SJSA1 (cell line): ENCODE measurements at regions not wholly inside any gene's neighbourhood (a gene's known extent, or its start where the extent isn't known, plus 50 kb on each side); places are given as distances from the start of the nearest gene placed in this dataset.

Experiments used
- DNase-seq, 2 experiments: peaks; one replicate each; pipeline ENCODE4 v3.0.0-alpha.2; 2015 to 2020; ENCODE audit warnings: low spot score in 2 of 2, low read depth in 1 of 2
- H3K27ac ChIP-seq: fragments of 250-450 bp; sonication (Bioruptor Pico); 2 replicates; pipeline ENCODE4 v1.5.1; 2020; ENCODE audit warnings: mild to moderate bottlenecking, moderate library complexity
- H3K27me3 ChIP-seq: fragments of 250-450 bp; sonication (Bioruptor Pico); replicated peaks from 2 replicates; pipeline ENCODE4 v1.5.1; 2020; ENCODE audit warnings: mild to moderate bottlenecking, moderate library complexity
- H3K36me3 ChIP-seq: fragments of 250-450 bp; sonication (Bioruptor Pico); 2 replicates; pipeline ENCODE4 v1.5.1; 2020; ENCODE audit warnings: mild to moderate bottlenecking
- H3K4me1 ChIP-seq: fragments of 250-450 bp; sonication (Bioruptor Pico); replicated peaks from 2 replicates; pipeline ENCODE4 v1.6.1; 2021; ENCODE audit warnings: mild to moderate bottlenecking
- H3K4me3 ChIP-seq: fragments of 250-450 bp; sonication (Bioruptor Pico); 2 replicates; pipeline ENCODE4 v1.5.1; 2020; ENCODE audit warnings: mild to moderate bottlenecking
- H3K9me3 ChIP-seq: fragments of 250-450 bp; sonication (Bioruptor Pico); replicated peaks from 2 replicates; pipeline ENCODE4 v1.5.1; 2020; ENCODE audit warnings: mild to moderate bottlenecking

DNA sequence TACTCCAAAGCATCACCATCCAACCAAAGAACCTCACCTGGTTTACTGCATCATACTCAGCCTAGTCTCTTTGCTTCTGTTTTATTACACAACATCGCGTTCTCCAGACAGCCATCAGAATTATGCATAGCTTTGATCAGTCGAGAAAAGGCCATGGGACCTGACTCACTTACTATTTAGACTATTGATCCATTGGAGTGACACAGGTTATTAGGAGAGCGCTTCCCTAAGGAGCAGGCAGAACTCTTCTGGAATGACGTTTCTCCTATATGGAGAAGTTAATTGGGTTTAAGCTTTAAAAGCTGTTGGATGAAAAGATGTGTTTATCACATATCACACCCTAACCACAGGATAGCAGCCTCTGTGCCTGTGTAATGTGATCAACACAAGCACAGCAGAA lies 649.1 kb upstream of the SLC10A2 start:
- no peak overlapping the region for H3K4me3 ChIP-seq
- no peaks in the 10 kb centered on the region for H3K27me3 ChIP-seq
- no peaks in the 10 kb centered on the region for H3K36me3 ChIP-seq
- no peak for DNase-seq
- no peaks in the 10 kb centered on the region for H3K9me3 ChIP-seq
- no peaks in the 10 kb centered on the region for H3K4me1 ChIP-seq
- H3K27ac ChIP-seq: no peak overlapping the region

- Histone ChIP-seq H3K4me1 (no peaks in the 10 kb centered on the region), H3K4me3 (no peak overlapping the region), H3K36me3 (no peaks in the 10 kb centered on the region), H3K27ac (no peak overlapping the region), H3K27me3 (no peaks in the 10 kb centered on the region), H3K9me3 (peaks cover 7% of the 10 kb centered on the region; the same call in 1 of the 2 replicates)
- DNase-seq: no peak
Measured at GRCh38 chr13:103703246-103703645, 637.0 kb upstream of the SLC10A2 start.

GRCh38 chr13:103698000-103698399 lies 631.8 kb upstream of the SLC10A2 start:
- Histone ChIP-seq H3K4me1 (no peaks in the 10 kb centered on the region), H3K4me3 (no peak overlapping the region), H3K27me3 (0 out of 2 replicates have a peak, but pooled peaks cover 3% of the 10 kb centered on the region), H3K27ac (no peak overlapping the region), H3K36me3 (no peaks in the 10 kb centered on the region), H3K9me3 (no peaks in the 10 kb centered on the region)
- no peak for DNase-seq

GRCh38 chr13:103695320-103695719 lies 629.1 kb upstream of the SLC10A2 start:
- 0 out of 2 replicates have a peak, but pooled peaks cover 3% of the 10 kb centered on the region for H3K27me3 ChIP-seq
- H3K4me3 ChIP-seq: no peak overlapping the region
- H3K36me3 ChIP-seq: no peaks in the 10 kb centered on the region
- no peaks in the 10 kb centered on the region for H3K4me1 ChIP-seq
- no peaks in the 10 kb centered on the region for H3K9me3 ChIP-seq
- DNase-seq: no peak
- H3K27ac ChIP-seq: no peak overlapping the region

DNA sequence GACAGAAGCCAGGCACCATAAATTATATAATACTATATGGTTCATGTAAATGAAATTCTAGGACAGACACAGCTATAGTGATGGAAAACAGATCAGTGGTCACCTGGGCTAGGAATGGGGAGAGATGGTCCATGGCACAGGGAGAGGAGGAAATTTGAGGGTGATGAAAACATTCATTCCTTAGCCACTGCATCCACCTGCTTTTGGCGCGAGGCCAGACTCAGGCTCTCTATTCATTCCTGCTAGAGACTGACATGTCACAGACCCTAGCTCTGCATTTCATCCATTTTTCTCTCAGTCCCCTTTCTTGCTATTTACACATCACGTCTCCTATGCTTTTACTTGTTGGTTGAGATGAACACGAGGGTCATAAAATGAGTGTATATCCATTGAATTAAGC lies 628.3 kb upstream of the SLC10A2 start:
- Histone ChIP-seq H3K9me3 (no peaks in the 10 kb centered on the region), H3K27me3 (0 out of 2 replicates have a peak, but pooled peaks cover 3% of the 10 kb centered on the region), H3K36me3 (no peaks in the 10 kb centered on the region), H3K4me3 (no peak overlapping the region), H3K27ac (no peak overlapping the region), H3K4me1 (no peaks in the 10 kb centered on the region)
- DNase-seq: no peak

DNA sequence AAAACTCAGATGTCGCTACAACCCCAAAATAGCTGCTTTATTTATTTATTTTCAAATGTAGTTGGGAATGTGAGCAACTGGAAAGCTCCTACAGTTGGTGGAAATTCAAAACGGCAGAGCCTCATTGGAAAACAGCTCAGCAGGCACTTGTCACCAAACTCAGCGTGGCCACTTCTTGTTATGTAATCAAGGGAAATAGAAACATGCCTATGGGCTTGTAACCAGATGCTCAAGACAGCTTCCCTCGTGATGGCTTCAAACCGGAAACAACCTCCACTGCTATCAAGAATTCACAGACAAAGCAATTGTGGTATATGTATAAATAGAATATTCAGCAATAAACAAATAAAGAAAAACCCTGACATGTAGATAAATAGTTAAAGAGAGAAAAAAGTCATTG lies 627.8 kb upstream of the SLC10A2 start:
- DNase-seq: no peak
- H3K27me3 ChIP-seq: 0 out of 2 replicates have a peak, but pooled peaks cover 3% of the 10 kb centered on the region
- no peaks in the 10 kb centered on the region for H3K36me3 ChIP-seq
- H3K4me1 ChIP-seq: no peaks in the 10 kb centered on the region
- no peaks in the 10 kb centered on the region for H3K9me3 ChIP-seq
- H3K4me3 ChIP-seq: no peak overlapping the region
- H3K27ac ChIP-seq: no peak overlapping the region

GRCh38 chr13:103692442-103692841 lies 626.2 kb upstream of the SLC10A2 start:
- no peaks in the 10 kb centered on the region for H3K9me3 ChIP-seq
- no peak overlapping the region for H3K27ac ChIP-seq
- 0 out of 2 replicates have a peak, but pooled peaks cover 3% of the 10 kb centered on the region for H3K27me3 ChIP-seq
- no peak for DNase-seq
- no peak overlapping the region for H3K4me3 ChIP-seq
- H3K4me1 ChIP-seq: no peaks in the 10 kb centered on the region
- H3K36me3 ChIP-seq: no peaks in the 10 kb centered on the region

- no peak for DNase-seq
- Histone ChIP-seq H3K9me3 (no peaks in the 10 kb centered on the region), H3K27ac (no peak overlapping the region), H3K4me3 (no peak overlapping the region), H3K27me3 (no peaks in the 10 kb centered on the region), H3K36me3 (no peaks in the 10 kb centered on the region), H3K4me1 (no peaks in the 10 kb centered on the region)
Measured at GRCh38 chr13:103676329-103676728, 610.1 kb upstream of the SLC10A2 start.

GRCh38 chr13:103671547-103671946 lies 605.3 kb upstream of the SLC10A2 start:
- H3K36me3 ChIP-seq: no peaks in the 10 kb centered on the region
- no peak overlapping the region for H3K27ac ChIP-seq
- no peak for DNase-seq
- H3K9me3 ChIP-seq: no peaks in the 10 kb centered on the region
- no peak overlapping the region for H3K4me3 ChIP-seq
- no peaks in the 10 kb centered on the region for H3K27me3 ChIP-seq
- H3K4me1 ChIP-seq: no peaks in the 10 kb centered on the region

- H3K9me3 ChIP-seq: no peaks in the 10 kb centered on the region
- H3K27ac ChIP-seq: no peak overlapping the region
- peaks cover 19% of the 10 kb centered on the region for H3K27me3 ChIP-seq
- DNase-seq: no peak
- no peaks in the 10 kb centered on the region for H3K4me1 ChIP-seq
- H3K36me3 ChIP-seq: no peaks in the 10 kb centered on the region
- no peak overlapping the region for H3K4me3 ChIP-seq
Measured at GRCh38 chr13:103663996-103664395, 597.8 kb upstream of the SLC10A2 start.

DNA sequence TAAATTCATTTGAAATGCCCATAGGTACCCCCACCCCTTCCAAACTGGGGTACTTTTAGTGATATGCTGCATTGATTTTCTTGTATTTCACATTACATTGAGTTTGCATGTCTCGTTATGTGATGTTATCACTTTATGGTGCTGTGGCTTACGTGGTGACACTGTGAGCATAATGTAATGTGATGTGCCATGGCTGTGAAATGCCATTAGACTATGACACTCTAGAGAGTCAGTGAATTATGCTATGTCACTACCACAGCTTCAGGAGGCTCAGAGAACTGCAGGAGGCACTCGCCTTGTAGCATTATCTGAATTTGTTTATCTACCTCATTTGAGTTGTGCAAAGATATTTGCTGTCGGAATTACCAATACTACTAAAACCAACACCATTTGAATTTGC lies 590.1 kb upstream of the SLC10A2 start:
- Histone ChIP-seq H3K4me1 (no peaks in the 10 kb centered on the region), H3K9me3 (no peaks in the 10 kb centered on the region), H3K27ac (no peak overlapping the region), H3K4me3 (no peak overlapping the region), H3K27me3 (peaks cover 33% of the 10 kb centered on the region), H3K36me3 (no peaks in the 10 kb centered on the region)
- no peak for DNase-seq

GRCh38 chr13:103640606-103641005 lies 574.4 kb upstream of the SLC10A2 start:
- Histone ChIP-seq H3K4me3 (no peak overlapping the region), H3K27ac (no peak overlapping the region), H3K27me3 (no peaks in the 10 kb centered on the region), H3K9me3 (no peaks in the 10 kb centered on the region; the same call in 1 of the 2 replicates), H3K36me3 (no peaks in the 10 kb centered on the region), H3K4me1 (no peaks in the 10 kb centered on the region)
- DNase-seq: no peak

DNA sequence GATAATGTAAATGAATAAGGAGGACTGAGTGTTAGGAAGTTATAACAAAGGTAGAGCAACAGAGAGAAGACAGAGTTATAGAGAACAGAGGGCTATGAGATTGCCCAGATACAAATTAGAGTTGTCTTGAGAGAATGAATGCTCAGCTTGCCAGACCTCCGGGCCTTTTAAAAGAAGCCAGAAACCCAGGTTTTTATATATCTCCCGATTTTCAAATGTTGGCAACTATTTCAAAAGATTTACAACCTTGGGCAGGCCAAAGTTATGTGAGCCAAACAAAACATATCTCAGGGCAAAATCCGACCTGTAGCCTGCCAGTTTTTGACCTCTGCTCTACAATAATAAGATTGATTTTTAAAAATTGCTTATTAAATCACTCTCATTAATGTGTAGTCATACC lies 573.1 kb upstream of the SLC10A2 start:
- no peak overlapping the region for H3K4me3 ChIP-seq
- no peak overlapping the region for H3K27ac ChIP-seq
- no peaks in the 10 kb centered on the region for H3K36me3 ChIP-seq
- no peaks in the 10 kb centered on the region for H3K4me1 ChIP-seq
- DNase-seq: no peak
- no peaks in the 10 kb centered on the region; the same call in 1 of the 2 replicates for H3K9me3 ChIP-seq
- H3K27me3 ChIP-seq: no peaks in the 10 kb centered on the region

- no peaks in the 10 kb centered on the region for H3K27me3 ChIP-seq
- H3K4me3 ChIP-seq: no peak overlapping the region
- H3K4me1 ChIP-seq: no peaks in the 10 kb centered on the region
- H3K27ac ChIP-seq: no peak overlapping the region
- no peaks in the 10 kb centered on the region; the same call in 1 of the 2 replicates for H3K9me3 ChIP-seq
- H3K36me3 ChIP-seq: no peaks in the 10 kb centered on the region
- no peak for DNase-seq
Measured at GRCh38 chr13:103638706-103639105, 572.5 kb upstream of the SLC10A2 start.

GRCh38 chr13:103634066-103634465 lies 567.8 kb upstream of the SLC10A2 start:
- no peak for DNase-seq
- Histone ChIP-seq H3K4me3 (no peak overlapping the region), H3K36me3 (no peaks in the 10 kb centered on the region), H3K4me1 (no peaks in the 10 kb centered on the region), H3K27me3 (no peaks in the 10 kb centered on the region), H3K9me3 (no peaks in the 10 kb centered on the region; the same call in 1 of the 2 replicates), H3K27ac (no peak overlapping the region)
